HG03045 (cell line): ENCODE measurements at regions not wholly inside any gene's neighbourhood (a gene's known extent, or its start where the extent isn't known, plus 50 kb on each side); places are given as distances from the start of the nearest gene placed in this dataset.
"Not testable (repeated sequence)": the region's sequence is repeated elsewhere in the genome, so short reads cannot be mapped to it uniquely, and the experiment has no call there.

ENCODE experiments used
- ATAC-seq: cut with Tn5 transposase; IDR thresholded peaks from one replicate; pipeline ENCODE4 v1.9.1; 2021; ENCODE audit warnings: mild to moderate bottlenecking, moderate library complexity; ENCODE audit not compliant: unreplicated experiment

- ATAC-seq: no peak
Measured at GRCh38 chr2:190005513-190005912, 57.0 kb downstream of the MSTN start.

- ATAC-seq: no peak
Measured at GRCh38 chr2:189999661-190000060, 62.9 kb downstream of the MSTN start.

DNA sequence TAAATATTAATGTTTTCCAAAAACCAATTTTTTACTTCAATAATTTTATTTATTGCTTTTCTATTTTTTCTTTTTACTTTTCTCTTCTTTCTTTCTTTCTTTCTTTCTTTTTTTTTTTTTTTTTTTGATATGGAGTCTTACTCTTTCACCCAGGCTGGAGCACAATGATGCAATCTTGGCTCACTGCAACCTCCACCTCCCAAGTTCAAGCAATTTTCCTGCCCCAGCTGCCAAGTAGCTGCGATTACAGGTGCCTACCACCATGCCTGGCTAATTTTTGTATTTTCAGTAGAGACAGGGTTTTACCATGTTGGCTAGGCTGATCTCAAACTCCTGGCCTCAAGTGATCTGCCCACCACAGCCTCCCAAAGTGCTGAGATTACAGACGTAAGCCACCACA is 63.9 kb downstream of the MSTN start:
- ATAC-seq: not testable (repeated sequence)

GRCh38 chr2:189997016-189997415 is 65.5 kb downstream of the MSTN start:
- no peak for ATAC-seq

- ATAC-seq: no peak
Measured at GRCh38 chr2:189995679-189996078, 66.8 kb downstream of the MSTN start.

DNA sequence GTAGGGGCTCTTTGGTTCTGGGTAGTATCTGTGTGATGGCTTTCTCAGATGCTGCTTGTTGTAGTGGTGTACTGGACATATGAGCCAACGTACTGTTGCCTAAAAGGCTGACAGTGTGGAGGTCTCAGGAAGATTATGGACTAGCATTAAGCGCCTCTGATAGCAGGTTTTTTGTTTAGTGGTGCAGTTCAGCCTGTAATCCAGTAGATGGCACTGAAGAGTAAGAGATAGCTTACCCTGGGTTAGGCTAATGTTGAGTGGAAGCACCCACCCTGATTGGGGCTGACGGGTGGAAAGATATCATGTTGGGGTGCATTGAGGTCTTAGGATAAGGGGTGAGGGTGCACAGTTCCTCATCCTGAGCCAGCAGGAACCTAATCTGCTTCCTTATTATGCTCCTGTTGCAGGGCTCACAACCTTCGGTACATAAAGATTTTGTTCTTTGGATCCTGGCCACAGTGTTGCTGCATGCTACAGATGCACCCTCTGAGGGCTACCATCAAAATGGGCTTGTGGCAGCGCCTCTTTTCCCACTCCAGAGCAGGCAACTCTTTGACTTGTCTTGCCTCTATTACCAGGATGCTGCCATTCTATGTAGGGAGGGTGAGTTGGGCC is 79.6 kb downstream of the MSTN start:
- no peak for ATAC-seq

DNA sequence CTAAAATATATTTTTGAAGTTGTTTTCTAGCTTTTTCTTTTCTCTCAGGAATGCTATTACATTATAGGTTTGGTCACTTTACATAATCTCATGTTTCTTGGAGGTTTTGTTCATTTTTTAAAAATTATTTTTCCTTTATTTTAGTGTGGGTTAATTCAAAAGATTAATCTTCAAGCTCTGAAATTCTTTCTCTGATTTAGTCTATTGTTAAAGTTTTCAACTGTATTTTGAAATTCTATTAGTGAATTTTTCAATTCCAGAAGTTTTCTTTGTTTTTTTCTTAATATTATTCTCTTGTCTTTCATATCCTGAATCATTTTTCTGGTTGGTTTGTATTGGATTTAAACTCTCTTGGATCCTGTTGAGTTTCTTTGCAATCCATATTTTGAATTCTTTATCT is 80.4 kb downstream of the MSTN start:
- no peak for ATAC-seq

- ATAC-seq: not testable (repeated sequence)
Measured at GRCh38 chr2:189976488-189976887, 86.0 kb downstream of the MSTN start.

GRCh38 chr2:189960346-189960745 is 102.2 kb downstream of the MSTN start:
- ATAC-seq: no peak

DNA sequence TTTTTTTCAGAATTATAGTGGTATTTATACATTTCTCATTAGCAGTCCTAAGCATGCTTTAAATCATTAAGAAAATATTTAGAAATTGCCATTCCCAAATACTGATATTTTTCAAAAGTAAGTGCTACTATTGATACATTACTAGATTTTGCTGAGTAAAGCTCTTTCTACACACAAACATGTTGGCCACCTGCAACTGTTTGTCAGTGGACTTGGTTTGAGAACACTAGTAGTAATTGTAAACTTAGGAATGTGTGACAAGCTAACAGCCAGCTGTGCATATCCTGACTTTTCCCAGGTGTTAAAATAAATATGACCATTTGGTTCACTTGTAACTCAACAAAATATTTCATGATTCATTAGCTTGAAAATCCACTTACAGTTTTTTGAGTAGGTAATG is 103.1 kb downstream of the MSTN start:
- no peak for ATAC-seq

GRCh38 chr2:189954989-189955388 is 107.5 kb downstream of the MSTN start:
- ATAC-seq: no peak

DNA sequence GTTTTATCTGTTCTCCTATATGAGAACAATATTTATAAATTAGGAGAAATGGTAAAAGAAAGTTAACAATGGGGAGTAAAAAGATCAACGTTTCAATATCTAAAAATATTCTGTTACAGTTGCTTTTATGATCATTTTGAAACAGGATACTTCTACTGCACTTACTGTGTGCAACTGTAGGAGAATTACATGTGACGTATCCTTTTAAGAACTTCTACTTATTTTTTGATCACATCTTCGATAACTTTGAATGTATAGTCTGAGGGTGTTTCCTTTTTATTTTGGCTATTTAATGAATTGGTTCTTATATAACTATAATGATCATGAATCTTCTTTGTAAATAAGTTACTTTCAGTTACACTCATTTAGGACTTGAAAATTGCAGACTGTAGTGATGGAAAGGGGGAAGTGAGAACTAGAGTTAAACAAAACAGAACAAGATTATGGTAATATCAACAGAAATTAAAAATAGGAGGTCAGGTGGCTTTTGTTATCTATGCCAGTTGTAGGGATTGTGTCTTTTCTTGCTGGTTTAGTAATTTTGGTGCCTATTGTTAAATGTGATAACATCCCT is 109.9 kb downstream of the MSTN start:
- ATAC-seq: peak; percentile 86

- peak; percentile 28 for ATAC-seq
Measured at GRCh38 chr2:189951791-189952535, 110.6 kb downstream of the MSTN start.

GRCh38 chr2:189943009-189943408 is 119.5 kb downstream of the MSTN start:
- no peak for ATAC-seq

GRCh38 chr2:189940913-189941312 is 121.6 kb downstream of the MSTN start:
- no peak for ATAC-seq

DNA sequence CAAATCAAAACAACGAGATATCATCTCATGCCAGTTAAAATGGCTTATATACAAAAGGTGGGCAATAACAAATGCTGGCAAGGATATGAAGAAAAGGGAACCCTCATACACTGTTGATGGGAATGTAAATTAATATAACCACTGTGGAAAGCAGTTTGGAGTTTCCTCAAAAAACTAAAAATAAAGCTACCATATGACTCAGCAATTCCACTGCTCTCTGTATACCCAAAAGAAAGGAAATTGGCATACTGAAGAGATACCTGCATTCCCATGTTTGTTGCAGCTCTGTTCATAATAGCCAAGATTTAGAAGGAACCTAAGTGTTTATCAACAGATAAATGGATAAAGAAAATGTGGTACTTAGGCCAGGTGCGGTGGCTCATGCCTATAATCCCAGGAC is 124.8 kb downstream of the MSTN start:
- no peak for ATAC-seq

DNA sequence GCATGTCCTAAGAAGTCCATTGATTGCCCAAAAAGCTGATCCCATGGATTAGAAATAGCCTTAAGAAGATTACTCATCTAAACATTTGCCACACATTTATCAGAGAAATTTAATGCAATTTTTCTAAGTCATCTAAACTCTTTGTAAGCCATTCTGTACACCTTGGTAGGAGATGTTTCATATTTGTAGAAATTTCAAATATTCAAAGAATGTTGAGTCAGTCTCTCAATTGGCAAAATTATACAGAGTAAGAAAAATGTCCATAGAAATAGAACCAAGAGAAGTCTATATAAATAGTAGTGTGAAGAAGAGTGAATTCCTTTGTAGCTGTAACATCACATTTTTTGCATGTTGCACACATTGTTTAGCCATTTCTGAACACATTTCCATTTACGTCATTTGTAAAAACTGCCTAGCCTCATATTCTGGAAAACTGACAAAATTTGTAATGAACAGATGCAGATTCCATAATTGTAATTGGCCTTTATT is 128.6 kb downstream of the MSTN start:
- no peak for ATAC-seq

GRCh38 chr2:189933041-189933440 is 129.5 kb downstream of the MSTN start:
- ATAC-seq: peak; percentile 89

- ATAC-seq: no peak
Measured at GRCh38 chr2:189927823-189928222, 134.7 kb downstream of the MSTN start.
